ENCODE measurements at regions not wholly inside any gene's neighbourhood (a gene's known extent, or its start where the extent isn't known, plus 50 kb on each side); places are given as distances from the start of the nearest gene placed in this dataset.
"Not testable (repeated sequence)": the region's sequence is repeated elsewhere in the genome, so short reads cannot be mapped to it uniquely, and the experiment has no call there.

- not testable (repeated sequence) for TF ChIP-seq CTCF (IDR thresholded peaks at IDR 0.05; ENCODE audit: low read depth, low read length, poor library complexity, severe bottlenecking); EZH2phosphoT487 (IDR thresholded peaks at IDR 0.05; ENCODE audit: borderline replicate concordance, low read length)
Observed at GRCh38 chr7:73157169-73157661, 71.4 kb upstream of the SPDYE9 start.
